GM21737 (cell line): ENCODE measurements at regions not wholly inside any gene's neighbourhood (a gene's known extent, or its start where the extent isn't known, plus 50 kb on each side); places are given as distances from the start of the nearest gene placed in this dataset.

ENCODE experiments used
- ATAC-seq: cut with Tn5 transposase; IDR thresholded peaks from one replicate; pipeline ENCODE4 v1.9.1; 2021; ENCODE audit warnings: mild to moderate bottlenecking, moderate library complexity; ENCODE audit not compliant: unreplicated experiment

GRCh38 chr9:99513441-99514112 lies 291.5 kb downstream of the SEC61B start:
- peak; percentile 63 for ATAC-seq

- ATAC-seq, result no peak
Measured at GRCh38 chr9:99515093-99515492, 293.0 kb downstream of the SEC61B start.

GRCh38 chr9:99515895-99516656 lies 294.0 kb downstream of the SEC61B start:
- ATAC-seq, result no peak

GRCh38 chr9:99516657-99517049 lies 294.6 kb downstream of the SEC61B start:
- no peak for ATAC-seq

GRCh38 chr9:99523838-99524237 lies 297.8 kb upstream of the NR4A3 start:
- no peak for ATAC-seq

GRCh38 chr9:99531313-99531712 lies 290.4 kb upstream of the NR4A3 start:
- ATAC-seq, result no peak

GRCh38 chr9:99533421-99533820 lies 288.3 kb upstream of the NR4A3 start:
- ATAC-seq, result no peak

GRCh38 chr9:99537996-99538395 lies 283.7 kb upstream of the NR4A3 start:
- ATAC-seq, result no peak

- no peak for ATAC-seq
Measured at GRCh38 chr9:99544526-99544925, 277.2 kb upstream of the NR4A3 start.

GRCh38 chr9:99549441-99549840 lies 272.2 kb upstream of the NR4A3 start:
- ATAC-seq, result no peak

- ATAC-seq, result no peak
Measured at GRCh38 chr9:99555792-99556191, 265.9 kb upstream of the NR4A3 start.

- no peak for ATAC-seq
Measured at GRCh38 chr9:99556998-99557397, 264.7 kb upstream of the NR4A3 start.

- ATAC-seq, result no peak
Measured at GRCh38 chr9:99557816-99558215, 263.9 kb upstream of the NR4A3 start.

- no peak for ATAC-seq
Measured at GRCh38 chr9:99559776-99560175, 261.9 kb upstream of the NR4A3 start.

- no peak for ATAC-seq
Measured at GRCh38 chr9:99560561-99560960, 261.1 kb upstream of the NR4A3 start.

- no peak for ATAC-seq
Measured at GRCh38 chr9:99561509-99561917, 260.2 kb upstream of the NR4A3 start.

GRCh38 chr9:99561961-99562565 lies 259.6 kb upstream of the NR4A3 start:
- no peak for ATAC-seq

GRCh38 chr9:99563364-99563763 lies 258.3 kb upstream of the NR4A3 start:
- no peak for ATAC-seq

GRCh38 chr9:99565203-99565602 lies 256.5 kb upstream of the NR4A3 start:
- no peak for ATAC-seq

- no peak for ATAC-seq
Measured at GRCh38 chr9:99567436-99567835, 254.2 kb upstream of the NR4A3 start.

- ATAC-seq, result no peak
Measured at GRCh38 chr9:99569840-99570239, 251.8 kb upstream of the NR4A3 start.

- ATAC-seq, result no peak
Measured at GRCh38 chr9:99572567-99572966, 249.1 kb upstream of the NR4A3 start.
